ENCODE measurements at regions not wholly inside any gene's neighbourhood (a gene's known extent, or its start where the extent isn't known, plus 50 kb on each side); places are given as distances from the start of the nearest gene placed in this dataset.
"Not testable (repeated sequence)": the region's sequence is repeated elsewhere in the genome, so short reads cannot be mapped to it uniquely, and the experiment has no call there.

DNA sequence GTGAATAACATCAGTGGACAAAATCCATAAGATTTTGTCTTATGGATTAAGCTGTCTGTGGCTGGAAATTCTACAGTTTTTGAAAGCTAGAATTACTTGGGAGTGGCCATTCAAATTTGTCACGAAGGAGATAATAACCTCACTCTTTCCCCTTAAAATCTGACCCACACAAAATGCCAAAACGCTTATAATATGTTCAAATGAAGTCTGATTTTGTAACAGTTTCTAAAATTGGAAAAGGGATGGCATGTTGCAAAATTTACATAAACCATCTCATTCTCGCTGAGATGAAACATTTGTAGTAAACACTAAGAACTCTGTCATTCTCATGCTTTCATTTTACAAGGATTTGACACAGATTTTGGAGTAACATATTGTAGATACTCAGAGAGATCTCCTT lies 112.7 kb downstream of the GJA1 start:
- DNase-seq (ENCODE audit: low spot score) = no peak

- no peak for DNase-seq (ENCODE audit: low spot score)
These were observed 114.3 kb downstream of the GJA1 start for GRCh38 chr6:121549736-121550135.

GRCh38 chr6:121550491-121551010 lies 115.1 kb downstream of the GJA1 start:
- no peak for DNase-seq (ENCODE audit: low spot score)

- DNase-seq (ENCODE audit: low spot score) = no peak
These were observed 119.8 kb downstream of the GJA1 start for GRCh38 chr6:121555201-121555600.

DNA sequence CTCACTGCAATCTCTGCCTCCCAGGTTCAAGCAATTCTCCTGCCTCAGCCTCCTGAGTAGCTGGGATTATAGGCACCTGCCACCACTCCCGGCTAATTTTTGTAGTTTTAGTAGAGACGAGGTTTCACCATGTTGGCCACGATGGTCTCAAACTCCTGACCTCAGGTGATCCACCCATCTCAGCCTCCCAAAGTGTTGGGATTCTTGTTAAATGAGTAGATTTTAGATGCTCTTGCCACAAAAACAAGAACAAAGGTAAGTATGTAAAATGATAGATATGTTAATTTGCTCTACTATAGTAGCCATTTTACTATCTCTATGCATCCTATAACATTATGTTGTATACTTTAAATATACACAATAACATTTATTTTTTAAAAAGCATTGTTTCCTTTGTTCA lies 120.7 kb downstream of the GJA1 start:
- not testable (repeated sequence) for DNase-seq (ENCODE audit: low spot score)

DNA sequence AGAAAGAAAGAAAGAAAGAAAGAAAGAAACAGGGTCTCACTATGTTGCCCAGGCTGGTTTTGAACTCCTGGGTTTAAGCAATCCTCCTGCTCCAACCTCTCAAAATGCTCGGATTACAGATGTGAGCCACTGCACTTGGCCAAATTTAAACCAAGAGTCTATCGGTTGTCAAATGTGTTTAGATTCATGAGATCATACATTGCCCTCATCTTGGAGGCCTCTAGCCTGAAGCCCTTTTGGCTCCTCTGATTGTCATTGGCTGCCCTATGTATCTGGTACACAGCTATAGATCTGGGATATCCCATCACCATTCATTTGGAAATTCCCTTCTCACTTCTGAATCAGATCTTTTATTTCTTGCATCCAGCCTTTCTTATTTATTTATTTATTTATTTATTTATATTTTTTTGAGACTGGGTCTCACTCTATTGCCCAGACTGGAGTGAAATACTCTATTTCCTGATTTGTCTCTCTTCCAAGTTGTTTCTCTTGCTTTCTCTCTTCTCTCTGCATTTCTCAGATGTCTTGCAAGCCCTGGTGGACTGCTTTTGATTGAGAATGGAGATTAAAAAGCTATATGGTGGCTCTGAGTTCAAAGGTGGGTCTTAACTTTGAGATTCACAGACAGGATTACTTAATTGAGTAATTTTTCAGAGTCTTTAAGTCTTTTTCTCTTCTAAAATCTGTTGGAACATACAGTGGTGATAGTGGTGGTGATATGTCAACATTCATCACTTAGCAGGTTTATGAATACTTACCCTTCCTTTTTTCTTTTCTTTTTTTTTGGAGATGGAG lies 121.9 kb downstream of the GJA1 start:
- DNase-seq (ENCODE audit: low spot score) = no peak

DNA sequence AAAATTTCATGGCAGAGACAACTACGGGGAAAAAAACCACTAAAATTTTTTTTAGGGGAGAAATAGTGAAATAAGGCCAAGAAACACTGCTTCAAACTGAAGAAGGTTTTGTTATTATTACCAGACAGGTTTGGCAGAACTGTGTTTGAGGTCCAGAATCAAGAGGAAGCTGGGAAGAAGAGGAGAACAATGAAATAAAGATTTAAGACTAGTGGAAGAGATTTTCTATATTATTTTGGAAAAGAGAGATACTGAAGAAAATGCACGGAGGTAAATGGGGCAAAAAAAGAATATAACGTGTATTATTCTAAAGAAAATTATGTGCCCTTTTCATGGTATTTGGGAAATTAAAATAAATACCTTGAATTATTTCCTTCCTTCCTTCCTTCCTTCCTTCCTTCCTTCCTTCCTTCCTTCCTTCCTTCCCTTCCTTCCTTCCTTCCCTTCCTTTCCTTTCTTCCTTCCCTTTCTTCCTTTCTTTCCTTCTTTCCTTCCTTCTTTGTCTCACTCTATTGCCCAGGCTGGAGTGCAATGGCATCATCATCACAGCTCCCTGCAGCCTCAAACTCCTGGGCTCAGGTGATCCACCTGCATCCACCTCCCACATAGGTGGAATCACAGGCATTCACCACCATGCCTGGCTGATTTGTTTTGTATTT lies 124.3 kb downstream of the GJA1 start:
- no peak for DNase-seq (ENCODE audit: low spot score)

GRCh38 chr6:121560476-121560875 lies 125.0 kb downstream of the GJA1 start:
- no peak for DNase-seq (ENCODE audit: low spot score)

- no peak for DNase-seq (ENCODE audit: low spot score)
These were observed 127.8 kb downstream of the GJA1 start for GRCh38 chr6:121563286-121563685.

- DNase-seq (ENCODE audit: low spot score) = not testable (repeated sequence)
These were observed 129.1 kb downstream of the GJA1 start for GRCh38 chr6:121564529-121564928.

DNA sequence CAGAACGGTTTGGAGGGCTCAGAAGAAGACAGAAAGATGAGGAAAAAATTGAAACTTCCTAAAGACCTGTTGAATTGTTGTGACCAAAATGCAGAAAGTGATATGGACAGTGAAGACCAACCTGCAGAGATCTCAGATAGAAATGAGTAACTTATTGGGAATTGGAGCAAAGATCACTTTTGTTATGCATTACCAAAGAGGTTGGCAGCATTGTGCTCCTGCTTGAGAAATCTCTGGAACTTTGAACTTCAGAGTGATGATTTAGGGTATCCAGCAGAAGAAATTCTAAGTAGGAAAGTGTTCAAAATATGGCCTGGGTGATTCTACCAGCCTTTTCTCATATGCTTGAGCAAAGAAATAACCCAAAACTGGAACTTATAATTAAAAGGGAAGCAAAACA lies 136.0 kb downstream of the GJA1 start:
- no peak for DNase-seq (ENCODE audit: low spot score)

DNA sequence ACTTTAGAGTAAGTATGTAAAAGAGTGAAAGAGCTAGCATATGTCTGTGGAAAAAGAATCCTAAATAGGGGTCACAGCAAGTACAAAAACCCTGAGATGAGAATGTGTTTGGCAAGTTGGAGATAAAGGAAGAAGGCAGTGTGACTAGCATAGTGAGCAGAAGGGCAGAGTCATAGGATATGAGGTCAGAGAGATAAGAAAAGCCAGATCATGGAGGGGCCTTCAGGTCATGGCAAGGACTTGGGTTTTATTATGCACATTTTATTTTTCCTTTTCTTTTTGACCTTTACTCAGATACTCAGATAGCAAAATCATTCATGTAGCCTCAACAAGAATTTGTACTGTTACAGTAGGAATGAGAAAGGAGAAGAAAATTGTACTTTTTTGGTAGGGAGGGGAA lies 138.0 kb downstream of the GJA1 start:
- no peak for DNase-seq (ENCODE audit: low spot score)

DNA sequence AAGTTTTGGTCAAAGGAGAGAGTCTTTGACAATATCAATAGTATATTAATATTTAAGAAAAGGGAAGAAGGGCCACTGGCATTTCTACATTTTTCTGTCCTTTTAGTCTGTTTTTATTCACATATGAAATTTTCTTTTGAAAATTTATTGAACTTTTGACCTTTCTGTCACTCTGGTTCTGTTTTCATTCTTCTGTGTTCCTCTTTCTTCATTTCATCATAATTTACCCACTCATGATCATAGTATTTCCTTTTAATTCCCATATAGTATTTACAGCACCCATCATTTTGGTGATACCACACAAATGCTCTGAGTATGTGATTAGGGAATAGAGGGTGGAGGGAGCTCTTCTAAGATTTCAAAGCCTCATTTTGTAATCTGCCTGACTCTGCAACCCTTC lies 142.8 kb downstream of the GJA1 start:
- DNase-seq (ENCODE audit: low spot score) = no peak

DNA sequence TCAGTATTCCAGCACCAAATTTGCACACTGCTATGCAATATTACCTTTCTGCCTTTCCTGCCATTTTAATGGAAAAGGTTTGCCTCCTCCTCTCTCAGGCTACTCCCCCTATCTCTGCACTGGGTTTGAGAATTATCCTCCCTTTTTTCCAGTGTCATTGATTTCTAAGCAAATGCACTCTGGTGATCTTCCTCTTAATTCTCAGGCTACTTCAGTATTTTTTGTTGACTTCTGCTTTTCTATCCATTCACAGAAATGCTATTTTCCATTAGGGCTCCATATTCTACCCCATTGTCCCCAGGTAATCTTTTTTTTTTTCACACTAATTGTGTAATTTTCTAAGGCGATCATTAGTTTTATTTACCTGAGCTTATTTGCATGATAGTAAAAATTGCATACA lies 144.0 kb downstream of the GJA1 start:
- DNase-seq (ENCODE audit: low spot score) = no peak

GRCh38 chr6:121581327-121581726 lies 145.9 kb downstream of the GJA1 start:
- no peak for DNase-seq (ENCODE audit: low spot score)

- DNase-seq (ENCODE audit: low spot score) = no peak
These were observed 146.8 kb downstream of the GJA1 start for GRCh38 chr6:121582262-121582661.

GRCh38 chr6:121584586-121585369 lies 149.3 kb downstream of the GJA1 start:
- no peak for DNase-seq (ENCODE audit: low spot score)

GRCh38 chr6:121590438-121590837 lies 155.0 kb downstream of the GJA1 start:
- DNase-seq (ENCODE audit: low spot score) = no peak

DNA sequence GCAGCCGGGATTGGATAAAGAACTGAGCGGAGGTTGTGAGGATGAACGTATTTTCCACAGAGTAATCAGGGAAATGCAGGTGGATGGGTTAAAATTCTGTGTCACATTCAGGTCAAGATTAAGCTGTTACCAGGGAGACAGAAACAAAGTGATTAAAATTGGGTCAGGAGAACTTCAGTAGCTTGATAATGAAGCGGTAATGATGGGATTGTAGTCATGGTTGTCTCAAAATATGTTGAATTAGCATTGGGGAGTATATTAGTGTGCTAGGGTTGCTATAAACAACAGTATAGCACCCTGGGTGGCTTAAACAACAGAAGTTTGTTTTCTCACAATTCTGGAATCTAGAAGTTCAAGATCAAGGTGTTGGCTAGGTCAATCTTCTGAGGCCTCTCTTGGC lies 155.5 kb downstream of the GJA1 start:
- DNase-seq (ENCODE audit: low spot score) = no peak

DNA sequence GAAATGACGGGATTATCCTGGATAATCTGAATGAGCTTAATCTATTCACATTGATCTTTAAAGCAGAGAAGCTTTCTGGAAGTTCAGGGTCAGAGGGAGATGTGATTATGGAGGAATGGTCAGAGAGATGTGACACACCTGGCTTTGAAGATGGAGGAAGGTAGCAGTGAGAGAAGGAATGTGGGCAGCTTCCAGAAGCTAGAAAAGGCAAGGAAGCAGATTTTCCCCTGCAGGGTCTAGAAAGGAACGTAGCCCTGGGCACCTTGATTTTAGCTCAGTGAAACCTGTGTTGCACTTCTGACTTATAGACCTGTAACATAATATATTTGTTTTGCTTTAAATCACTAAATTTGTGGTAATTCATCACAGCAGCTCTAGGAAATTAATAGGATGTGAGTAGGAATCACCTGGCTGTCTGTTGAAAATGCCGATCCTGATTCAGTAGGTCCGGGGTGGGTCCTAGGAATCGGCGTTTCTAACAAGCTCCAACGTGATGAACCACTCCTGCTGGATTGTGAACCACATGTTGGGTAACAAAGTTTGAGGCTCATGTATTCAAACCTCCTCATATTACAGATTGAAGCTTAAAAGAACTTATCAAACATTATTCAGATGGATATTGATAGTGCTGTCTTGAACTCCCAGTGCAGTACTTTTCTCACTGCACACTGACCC lies 157.0 kb downstream of the GJA1 start:
- no peak for DNase-seq (ENCODE audit: low spot score)

- DNase-seq (ENCODE audit: low spot score) = no peak
These were observed 157.7 kb downstream of the GJA1 start for GRCh38 chr6:121593011-121593641.

GRCh38 chr6:121594053-121594452 lies 158.6 kb downstream of the GJA1 start:
- no peak for DNase-seq (ENCODE audit: low spot score)
